ENCODE measurements at regions not wholly inside any gene's neighbourhood (a gene's known extent, or its start where the extent isn't known, plus 50 kb on each side); places are given as distances from the start of the nearest gene placed in this dataset.

DNA sequence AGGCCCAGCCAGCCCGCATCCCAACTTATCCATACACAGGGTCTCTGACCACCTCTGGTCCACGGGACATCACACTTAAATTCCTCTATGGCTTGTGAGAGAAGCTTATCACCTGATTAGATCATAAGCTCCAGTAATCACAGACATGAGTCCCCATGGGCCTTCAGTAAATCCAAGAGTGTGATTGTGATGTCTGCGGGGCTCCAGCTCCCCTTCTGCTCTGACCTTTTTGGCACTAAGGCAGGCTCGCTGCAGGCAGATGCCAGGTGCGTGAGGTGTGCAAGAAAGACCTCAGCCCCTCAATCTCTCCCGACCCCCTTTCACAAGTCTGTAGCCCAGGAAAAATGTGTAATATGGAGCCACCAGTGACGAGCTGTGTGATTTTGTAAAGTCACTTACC, 127.6 kb upstream of the DUSP22 start:
- TF ChIP-seq POLR2A (IDR thresholded peaks at IDR 0.05; ENCODE audit: extremely low read depth, insufficient read length) (no peak), CTCF (IDR thresholded peaks at IDR 0.05; ENCODE audit: low read depth, low read length) (no peak)
